ENCODE measurements at regions not wholly inside any gene's neighbourhood (a gene's known extent, or its start where the extent isn't known, plus 50 kb on each side); places are given as distances from the start of the nearest gene placed in this dataset.

DNA sequence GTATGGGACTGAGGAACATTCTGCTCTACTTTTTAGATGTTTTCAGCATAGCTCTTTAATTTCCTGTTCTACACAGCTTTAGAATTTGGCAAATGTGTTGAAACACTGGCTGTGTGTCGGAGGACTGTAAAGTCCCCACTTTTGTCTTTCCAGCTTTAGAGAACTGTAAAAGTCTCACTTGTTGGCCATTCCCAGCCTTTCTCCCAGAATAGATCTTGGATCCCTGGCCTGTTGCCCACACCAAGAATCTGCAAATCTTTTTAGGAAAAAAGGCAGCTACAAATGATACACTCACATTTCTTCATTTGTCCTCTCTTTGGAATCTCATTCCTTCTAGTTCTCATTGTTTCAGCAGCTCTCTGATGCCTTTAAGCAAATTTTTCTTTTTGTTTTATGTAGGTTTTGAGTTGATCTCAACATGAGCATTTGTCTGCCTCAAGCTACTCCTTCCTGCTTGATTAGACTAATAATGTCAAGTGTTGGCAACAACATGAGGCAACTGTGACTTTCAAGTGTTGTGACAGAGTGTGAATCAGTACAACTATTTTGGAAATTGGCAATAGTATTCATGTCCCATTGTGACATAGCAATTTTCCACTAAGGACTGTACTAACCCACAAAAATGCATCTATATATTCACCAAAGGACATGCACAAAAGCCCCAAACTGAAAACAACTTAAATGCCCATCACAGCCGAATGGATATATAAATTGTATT lies 610.8 kb downstream of the EPHA4 start:
- no peak for TF ChIP-seq CTCF (IDR thresholded peaks at IDR 0.05 in 2 of 3, conservative IDR thresholded peaks at IDR 0.05 in 1 of 3; ENCODE audit: insufficient read depth in 2 of 3, low read depth in 1 of 3, low read length in 3 of 3)
- no peak for TF ChIP-seq ZNF217 (CRISPR knock-in tag; IDR thresholded peaks at IDR 0.05)
- no peak for TF ChIP-seq MTA1 (IDR thresholded peaks at IDR 0.05; ENCODE audit: borderline replicate concordance)
- TF ChIP-seq ZNF830 (CRISPR knock-in tag; IDR thresholded peaks at IDR 0.05) = no peak
- no peak for TF ChIP-seq ZNF282 (CRISPR knock-in tag; IDR thresholded peaks at IDR 0.05)
- no peak for TF ChIP-seq MYC (IDR thresholded peaks at IDR 0.05; ENCODE audit: low read depth, low read length)
- TF ChIP-seq MYC (CRISPR knock-in tag; IDR thresholded peaks at IDR 0.05; ENCODE audit: borderline replicate concordance, low read depth) = no peak
- no peak for TF ChIP-seq ZNF175 (CRISPR knock-in tag; IDR thresholded peaks at IDR 0.05; ENCODE audit: low read depth)
- no peak for TF ChIP-seq REST (IDR thresholded peaks at IDR 0.05; ENCODE audit: borderline replicate concordance)
- no peak for TF ChIP-seq REST (CRISPR knock-in tag; IDR thresholded peaks at IDR 0.05; ENCODE audit: low read depth)

Measured in K562 (cell line).